Mucosa of gallbladder (tissue), 1 donor: ENCODE measurements at regions not wholly inside any gene's neighbourhood (a gene's known extent, or its start where the extent isn't known, plus 50 kb on each side); places are given as distances from the start of the nearest gene placed in this dataset.

ENCODE experiments used
- DNase-seq: peaks from one replicate; pipeline ENCODE4 v3.0.0-alpha.2; 2020; ENCODE audit warnings: low spot score
- donor health status: DM: no; HTN: no; CAD: no.

- DNase-seq, result no peak
Observed at GRCh38 chr12:42798811-42799438, 209.4 kb upstream of the PRICKLE1 start.

- DNase-seq, result no peak
Observed at GRCh38 chr12:42794806-42795205, 205.3 kb upstream of the PRICKLE1 start.

- no peak for DNase-seq
Observed at GRCh38 chr12:42793166-42793565, 203.6 kb upstream of the PRICKLE1 start.

GRCh38 chr12:42792265-42792664 lies 202.7 kb upstream of the PRICKLE1 start:
- DNase-seq, result no peak

- no peak for DNase-seq
Observed at GRCh38 chr12:42791399-42791798, 201.9 kb upstream of the PRICKLE1 start.

GRCh38 chr12:42790761-42791151 lies 201.2 kb upstream of the PRICKLE1 start:
- no peak for DNase-seq

- no peak for DNase-seq
Observed at GRCh38 chr12:42789808-42790760, 200.5 kb upstream of the PRICKLE1 start.

- no peak for DNase-seq
Observed at GRCh38 chr12:42786400-42787148, 197.0 kb upstream of the PRICKLE1 start.

- no peak for DNase-seq
Observed at GRCh38 chr12:42785944-42786343, 196.4 kb upstream of the PRICKLE1 start.

- no peak for DNase-seq
Observed at GRCh38 chr12:42780671-42781070, 191.1 kb upstream of the PRICKLE1 start.

GRCh38 chr12:42779186-42779859 lies 189.8 kb upstream of the PRICKLE1 start:
- no peak for DNase-seq

GRCh38 chr12:42776396-42776795 lies 186.8 kb upstream of the PRICKLE1 start:
- DNase-seq, result no peak

- no peak for DNase-seq
Observed at GRCh38 chr12:42774238-42774637, 184.7 kb upstream of the PRICKLE1 start.

GRCh38 chr12:42770261-42770660 lies 180.7 kb upstream of the PRICKLE1 start:
- no peak for DNase-seq

- no peak for DNase-seq
Observed at GRCh38 chr12:42769455-42769854, 179.9 kb upstream of the PRICKLE1 start.

GRCh38 chr12:42767998-42768397 lies 178.5 kb upstream of the PRICKLE1 start:
- DNase-seq, result no peak

GRCh38 chr12:42767326-42767954 lies 177.9 kb upstream of the PRICKLE1 start:
- no peak for DNase-seq

- no peak for DNase-seq
Observed at GRCh38 chr12:42766754-42767153, 177.2 kb upstream of the PRICKLE1 start.

- no peak for DNase-seq
Observed at GRCh38 chr12:42766026-42766425, 176.5 kb upstream of the PRICKLE1 start.

GRCh38 chr12:42763682-42764081 lies 174.1 kb upstream of the PRICKLE1 start:
- no peak for DNase-seq

GRCh38 chr12:42762395-42762925 lies 172.9 kb upstream of the PRICKLE1 start:
- DNase-seq, result no peak
